GM12874 (cell line): ENCODE measurements at regions not wholly inside any gene's neighbourhood (a gene's known extent, or its start where the extent isn't known, plus 50 kb on each side); places are given as distances from the start of the nearest gene placed in this dataset.

Source experiments
- CTCF ChIP-seq: IDR thresholded peaks from 2 replicates; pipeline ENCODE4 v1.5.1; 2011; ENCODE audit warnings: low read depth, mild to moderate bottlenecking, control low read depth, low read length, moderate library complexity; ENCODE audit not compliant: insufficient read depth

DNA sequence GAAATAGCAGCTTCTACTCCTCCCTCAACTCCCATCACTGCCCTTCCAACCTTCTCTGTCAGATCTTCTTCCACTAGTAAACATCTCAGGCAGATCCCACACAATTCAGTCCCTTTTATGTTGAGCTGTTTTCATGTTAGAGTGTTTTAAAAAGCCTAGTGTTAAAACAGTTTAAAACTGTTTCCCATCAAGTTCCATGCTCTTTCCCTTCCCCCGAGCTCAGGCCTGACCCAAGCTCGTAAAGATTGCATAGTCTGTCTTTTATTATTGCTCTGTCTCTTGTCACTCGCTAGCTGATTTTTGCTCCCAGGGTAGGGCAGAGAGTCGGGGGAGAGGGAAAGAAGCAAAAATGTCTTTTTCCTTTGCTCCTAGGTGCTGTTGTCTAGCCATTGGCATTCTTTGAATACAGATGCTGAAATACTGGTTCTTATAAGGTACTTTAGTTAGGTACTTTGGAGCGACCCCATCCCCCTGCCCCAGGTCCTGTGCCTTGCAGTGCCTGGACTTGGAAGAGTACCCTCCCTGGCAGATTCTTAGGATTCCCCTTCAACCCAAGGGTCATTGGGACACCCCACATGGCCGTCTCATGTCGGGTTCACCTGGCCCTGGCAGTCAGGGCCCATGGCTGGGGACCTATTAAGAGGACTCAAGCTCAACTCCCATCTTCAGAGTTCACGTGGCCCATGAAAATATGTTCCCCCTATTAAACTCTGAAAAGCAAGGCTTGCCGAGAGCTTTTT, 101.2 kb upstream of the ARMC2 start:
- TF ChIP-seq CTCF: no peak

- TF ChIP-seq CTCF: no peak
These were observed 100.2 kb upstream of the ARMC2 start for GRCh38 chr6:108748055-108748454.

DNA sequence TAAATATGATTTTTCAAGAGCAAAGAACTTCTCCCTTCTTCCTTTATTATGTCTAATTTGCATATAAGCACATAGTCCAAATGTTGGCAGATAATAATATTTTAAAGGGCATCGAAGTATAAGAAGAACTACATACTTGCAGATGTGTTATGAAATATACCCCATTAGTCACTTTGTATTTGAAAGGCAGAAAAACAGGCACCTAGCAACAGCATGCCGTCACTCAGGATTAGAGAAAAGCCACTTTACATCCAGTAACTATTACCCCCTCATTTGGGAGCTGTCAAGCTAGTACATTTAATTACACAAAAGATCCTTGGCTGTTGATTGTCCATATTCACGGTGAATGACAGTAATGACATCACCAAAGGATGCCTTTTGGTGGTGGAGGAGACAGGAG, 99.3 kb upstream of the ARMC2 start:
- TF ChIP-seq CTCF: no peak

GRCh38 chr6:108750801-108751200, 97.4 kb upstream of the ARMC2 start:
- TF ChIP-seq CTCF: no peak

- TF ChIP-seq CTCF: no peak
These were observed 96.9 kb upstream of the ARMC2 start for GRCh38 chr6:108751282-108751681.

DNA sequence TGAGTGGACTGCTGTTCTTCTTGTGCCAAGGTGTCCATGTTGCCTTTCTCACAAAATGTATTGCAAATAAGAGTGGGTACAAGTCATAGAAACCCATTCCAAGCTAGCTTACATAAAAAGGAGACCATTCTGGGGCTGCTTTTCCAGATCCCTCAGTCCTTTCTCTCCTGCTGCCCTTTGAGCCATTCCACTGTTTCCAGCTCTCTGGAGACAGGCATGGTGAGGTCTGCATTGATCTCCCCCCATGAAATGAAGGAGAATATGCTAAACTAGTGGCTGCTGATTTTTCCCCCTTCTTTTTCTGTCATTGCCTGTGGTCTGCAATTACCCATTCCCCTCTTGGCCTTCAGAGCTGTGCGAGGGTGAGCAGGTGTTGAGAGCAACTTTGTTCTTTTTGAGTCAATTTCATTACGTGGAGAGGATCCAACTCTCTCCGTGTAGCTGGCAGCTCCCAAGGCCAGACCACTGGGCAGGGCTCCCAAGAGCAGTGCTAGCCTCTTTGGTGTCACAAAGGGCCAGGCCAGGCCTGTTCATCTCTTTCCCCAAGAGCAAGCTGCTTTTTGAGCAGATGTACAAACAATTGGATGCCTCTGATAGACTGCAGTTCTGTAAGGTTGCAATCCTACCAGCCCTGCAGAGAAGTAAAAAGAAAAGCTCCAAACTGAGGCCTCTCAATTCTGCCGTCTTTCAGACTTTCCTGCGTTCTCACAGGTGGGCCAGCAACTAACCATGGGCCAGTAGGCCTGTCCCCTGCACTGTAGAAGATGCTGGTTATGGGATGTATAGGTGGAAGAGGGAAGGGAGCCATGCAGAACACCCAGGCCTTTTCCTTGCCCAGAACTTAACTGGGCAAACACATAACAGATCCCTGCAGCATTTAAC, 96.1 kb upstream of the ARMC2 start:
- no peak for TF ChIP-seq CTCF

DNA sequence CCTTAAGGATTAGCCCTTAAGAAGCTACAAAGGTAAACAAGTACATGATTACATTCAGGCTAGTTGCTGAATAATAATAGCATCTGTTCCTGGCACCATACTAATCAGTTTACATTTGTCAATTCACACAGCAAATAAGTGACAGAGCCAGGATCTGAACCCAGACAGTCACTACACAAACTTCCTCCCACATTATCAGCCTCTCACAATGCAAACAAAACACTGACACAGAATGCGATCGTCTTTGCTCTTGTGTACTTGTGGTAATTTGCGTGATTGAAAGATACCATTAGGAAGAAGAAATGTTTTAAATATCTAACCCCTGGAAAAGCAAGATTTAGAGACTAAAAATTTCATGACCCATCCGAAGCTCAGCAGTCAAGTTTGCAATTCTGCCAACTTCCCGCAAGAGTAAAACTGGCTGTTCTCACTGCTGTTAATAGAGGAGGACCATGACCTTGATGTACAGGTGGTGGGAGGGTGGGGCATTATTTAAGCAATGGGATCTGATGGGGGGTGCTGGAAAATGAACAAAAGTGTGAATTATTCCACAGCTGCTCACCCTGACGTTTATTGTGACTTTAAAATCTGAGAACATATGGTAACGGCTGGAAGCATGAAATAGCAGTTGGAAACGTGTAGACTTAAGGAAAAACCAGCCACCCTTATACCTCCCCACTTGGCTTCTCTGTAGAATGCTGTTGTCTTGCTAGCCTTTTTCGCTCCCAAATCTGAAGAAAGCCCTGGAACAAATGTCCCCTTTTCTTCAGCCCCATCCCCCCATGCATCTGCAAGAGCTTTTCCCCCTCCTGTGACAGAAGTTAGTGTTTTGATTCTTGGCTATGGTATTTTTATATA, 95.3 kb upstream of the ARMC2 start:
- no peak for TF ChIP-seq CTCF
